HCT116 (cell line): ENCODE measurements at regions not wholly inside any gene's neighbourhood (a gene's known extent, or its start where the extent isn't known, plus 50 kb on each side); places are given as distances from the start of the nearest gene placed in this dataset.

Experiments
- EGR1 ChIP-seq: IDR thresholded peaks from 2 replicates; pipeline ENCODE4 v1.6.1; 2012; ENCODE audit warnings: low read depth
- EZH2 ChIP-seq: fragments of 200-600 bp; sonication (generic); IDR thresholded peaks from 2 replicates; pipeline ENCODE4 v1.6.1; 2017; ENCODE audit warnings: antibody characterized with exemption, mixed run types
- POLR2A ChIP-seq: IDR thresholded peaks from 2 replicates; pipeline ENCODE4 v1.7.0; 2011; ENCODE audit warnings: borderline replicate concordance; ENCODE audit not compliant: insufficient read depth, insufficient read length; ENCODE audit errors: extremely low read depth
- POLR2AphosphoS5 ChIP-seq: IDR thresholded peaks from 2 replicates; pipeline ENCODE4 v1.6.1; 2011; ENCODE audit warnings: mild to moderate bottlenecking, low read depth, low read length, moderate library complexity
- YY1 ChIP-seq: IDR thresholded peaks from 2 replicates; pipeline ENCODE4 v1.6.1; 2011; ENCODE audit warnings: low read length, low read depth, moderate library complexity, mild to moderate bottlenecking; ENCODE audit not compliant: insufficient replicate concordance; ENCODE audit errors: extremely low read depth
- TF ChIP-seq, protein P1 (sequence below), 3 experiments: fragments of 200-600 bp in 1 of 3; sonication (generic) in 1 of 3; IDR thresholded peaks in 2 of 3; conservative IDR thresholded peaks in 1 of 3; 2 replicates each; pipeline ENCODE4 v1.5.1; 2012 to 2017; ENCODE audit warnings: low read depth in 2 of 3, low read length in 2 of 3, antibody characterized with exemption in 1 of 3, borderline replicate concordance in 1 of 3, control low read depth in 1 of 3, mild to moderate bottlenecking in 1 of 3, mixed read lengths in 1 of 3, mixed run types in 1 of 3, moderate library complexity in 1 of 3; ENCODE audit not compliant: insufficient read depth in 1 of 3
- TF ChIP-seq, protein P2 (sequence below): IDR thresholded peaks from 2 replicates; pipeline ENCODE4 v1.6.1; 2011; ENCODE audit warnings: mild to moderate bottlenecking, low read length, moderate library complexity; ENCODE audit not compliant: insufficient replicate concordance; ENCODE audit errors: extremely low read depth
- TF ChIP-seq, protein P3 (sequence below): IDR thresholded peaks from 2 replicates; pipeline ENCODE4 v1.6.1; 2012

DNA sequence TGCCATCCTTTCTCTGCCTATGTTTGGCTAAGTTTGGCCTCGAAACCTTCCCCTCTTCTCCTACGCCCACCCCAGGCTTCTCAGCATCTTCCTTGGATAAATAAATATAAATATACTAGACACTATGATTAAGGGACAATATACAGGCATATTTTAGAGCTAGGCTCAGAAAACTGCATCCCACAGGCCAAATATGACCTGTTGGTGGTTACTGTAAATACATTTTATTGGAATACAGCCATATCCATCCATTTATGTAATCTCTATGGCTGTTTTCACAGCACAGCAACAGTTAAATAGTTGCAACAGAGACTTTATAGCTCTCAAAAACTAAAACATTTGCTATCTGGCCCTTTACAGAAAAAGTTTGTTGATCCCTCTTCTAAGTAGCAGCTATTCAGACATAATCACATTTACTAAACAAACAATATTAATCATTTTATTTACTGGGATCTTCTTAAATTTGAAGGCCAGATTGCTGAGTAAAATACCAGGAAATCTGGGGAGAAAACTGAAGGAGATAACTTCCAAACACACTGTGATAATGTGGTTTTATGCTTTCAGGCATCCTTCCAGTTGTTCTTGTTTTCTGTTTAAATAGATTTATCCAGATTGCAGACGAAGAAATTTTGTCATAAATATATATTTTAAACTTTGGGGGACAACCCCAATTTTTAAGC is 269.7 kb upstream of the THRB start:
- no peak for TF ChIP-seq YY1
- TF ChIP-seq, protein P1, sequence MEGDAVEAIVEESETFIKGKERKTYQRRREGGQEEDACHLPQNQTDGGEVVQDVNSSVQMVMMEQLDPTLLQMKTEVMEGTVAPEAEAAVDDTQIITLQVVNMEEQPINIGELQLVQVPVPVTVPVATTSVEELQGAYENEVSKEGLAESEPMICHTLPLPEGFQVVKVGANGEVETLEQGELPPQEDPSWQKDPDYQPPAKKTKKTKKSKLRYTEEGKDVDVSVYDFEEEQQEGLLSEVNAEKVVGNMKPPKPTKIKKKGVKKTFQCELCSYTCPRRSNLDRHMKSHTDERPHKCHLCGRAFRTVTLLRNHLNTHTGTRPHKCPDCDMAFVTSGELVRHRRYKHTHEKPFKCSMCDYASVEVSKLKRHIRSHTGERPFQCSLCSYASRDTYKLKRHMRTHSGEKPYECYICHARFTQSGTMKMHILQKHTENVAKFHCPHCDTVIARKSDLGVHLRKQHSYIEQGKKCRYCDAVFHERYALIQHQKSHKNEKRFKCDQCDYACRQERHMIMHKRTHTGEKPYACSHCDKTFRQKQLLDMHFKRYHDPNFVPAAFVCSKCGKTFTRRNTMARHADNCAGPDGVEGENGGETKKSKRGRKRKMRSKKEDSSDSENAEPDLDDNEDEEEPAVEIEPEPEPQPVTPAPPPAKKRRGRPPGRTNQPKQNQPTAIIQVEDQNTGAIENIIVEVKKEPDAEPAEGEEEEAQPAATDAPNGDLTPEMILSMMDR (IDR thresholded peaks at IDR 0.05 in 2 of 3, conservative IDR thresholded peaks at IDR 0.05 in 1 of 3; ENCODE audit: borderline replicate concordance in 1 of 3, insufficient read depth in 1 of 3, low read depth in 2 of 3, low read length in 2 of 3): no peak
- no peak for TF ChIP-seq POLR2A
- no peak for TF ChIP-seq EZH2
- TF ChIP-seq, protein P2, sequence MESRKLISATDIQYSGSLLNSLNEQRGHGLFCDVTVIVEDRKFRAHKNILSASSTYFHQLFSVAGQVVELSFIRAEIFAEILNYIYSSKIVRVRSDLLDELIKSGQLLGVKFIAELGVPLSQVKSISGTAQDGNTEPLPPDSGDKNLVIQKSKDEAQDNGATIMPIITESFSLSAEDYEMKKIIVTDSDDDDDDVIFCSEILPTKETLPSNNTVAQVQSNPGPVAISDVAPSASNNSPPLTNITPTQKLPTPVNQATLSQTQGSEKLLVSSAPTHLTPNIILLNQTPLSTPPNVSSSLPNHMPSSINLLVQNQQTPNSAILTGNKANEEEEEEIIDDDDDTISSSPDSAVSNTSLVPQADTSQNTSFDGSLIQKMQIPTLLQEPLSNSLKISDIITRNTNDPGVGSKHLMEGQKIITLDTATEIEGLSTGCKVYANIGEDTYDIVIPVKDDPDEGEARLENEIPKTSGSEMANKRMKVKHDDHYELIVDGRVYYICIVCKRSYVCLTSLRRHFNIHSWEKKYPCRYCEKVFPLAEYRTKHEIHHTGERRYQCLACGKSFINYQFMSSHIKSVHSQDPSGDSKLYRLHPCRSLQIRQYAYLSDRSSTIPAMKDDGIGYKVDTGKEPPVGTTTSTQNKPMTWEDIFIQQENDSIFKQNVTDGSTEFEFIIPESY: no peak
- TF ChIP-seq POLR2AphosphoS5: no peak
- no peak for TF ChIP-seq EGR1
- TF ChIP-seq, protein P3, sequence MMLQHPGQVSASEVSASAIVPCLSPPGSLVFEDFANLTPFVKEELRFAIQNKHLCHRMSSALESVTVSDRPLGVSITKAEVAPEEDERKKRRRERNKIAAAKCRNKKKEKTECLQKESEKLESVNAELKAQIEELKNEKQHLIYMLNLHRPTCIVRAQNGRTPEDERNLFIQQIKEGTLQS: no peak
